NCI-H2107 treated with DMSO at 0.1 percent for 48 hours (cell line): ENCODE measurements at regions not wholly inside any gene's neighbourhood (a gene's known extent, or its start where the extent isn't known, plus 50 kb on each side); places are given as distances from the start of the nearest gene placed in this dataset.
"Not testable (repeated sequence)": the region's sequence is repeated elsewhere in the genome, so short reads cannot be mapped to it uniquely, and the experiment has no call there.

Source experiments
- DNase-seq: peaks from one replicate; lab custom pipeline; 2025; ENCODE audit not compliant: unreplicated experiment; lab: John Stamatoyannopoulos, UW

DNA sequence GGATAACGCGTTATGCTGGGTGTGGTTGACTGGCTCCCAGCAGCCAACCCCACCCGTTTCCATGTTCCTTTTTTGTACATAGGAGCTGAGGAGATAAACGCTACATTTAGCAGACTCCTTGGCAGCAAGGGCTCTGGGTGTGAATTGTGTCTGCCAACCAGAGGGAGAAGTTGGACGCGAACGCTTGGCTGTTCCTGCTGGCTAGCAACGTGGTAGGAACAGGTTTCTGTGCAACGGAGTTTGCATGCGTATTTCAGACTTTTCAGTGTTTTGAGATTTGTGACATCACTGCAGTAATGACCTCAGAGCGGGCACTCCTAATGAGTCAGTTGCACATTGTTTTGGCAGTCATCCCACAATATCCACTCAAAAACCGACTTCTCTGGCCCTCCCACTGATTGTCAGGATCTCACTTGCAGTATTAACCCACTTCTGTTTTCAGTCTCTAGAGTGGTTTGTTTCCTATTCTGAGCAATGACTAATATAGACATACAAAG lies 98.7 kb upstream of the RGS1 start:
- DNase-seq, result peak; percentile 44

DNA sequence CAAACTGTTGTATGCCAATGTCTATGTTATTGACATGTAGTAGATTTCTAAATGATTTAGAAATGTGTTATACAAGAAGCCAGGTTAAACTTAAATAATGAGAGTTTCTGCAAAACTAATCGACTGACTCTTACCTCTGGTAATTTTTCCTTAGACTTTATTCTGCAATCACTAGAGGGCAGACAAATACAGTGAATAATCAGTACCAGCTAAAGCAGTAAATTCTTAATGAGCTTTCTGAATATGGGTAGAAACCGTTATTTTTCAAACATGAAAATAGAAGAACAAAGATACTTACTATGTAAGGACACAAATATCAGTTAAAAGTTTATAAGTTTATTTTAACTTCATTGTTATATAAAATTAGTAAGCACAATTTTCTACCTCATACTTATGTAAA lies 97.9 kb upstream of the RGS1 start:
- DNase-seq, result peak; percentile 16

DNA sequence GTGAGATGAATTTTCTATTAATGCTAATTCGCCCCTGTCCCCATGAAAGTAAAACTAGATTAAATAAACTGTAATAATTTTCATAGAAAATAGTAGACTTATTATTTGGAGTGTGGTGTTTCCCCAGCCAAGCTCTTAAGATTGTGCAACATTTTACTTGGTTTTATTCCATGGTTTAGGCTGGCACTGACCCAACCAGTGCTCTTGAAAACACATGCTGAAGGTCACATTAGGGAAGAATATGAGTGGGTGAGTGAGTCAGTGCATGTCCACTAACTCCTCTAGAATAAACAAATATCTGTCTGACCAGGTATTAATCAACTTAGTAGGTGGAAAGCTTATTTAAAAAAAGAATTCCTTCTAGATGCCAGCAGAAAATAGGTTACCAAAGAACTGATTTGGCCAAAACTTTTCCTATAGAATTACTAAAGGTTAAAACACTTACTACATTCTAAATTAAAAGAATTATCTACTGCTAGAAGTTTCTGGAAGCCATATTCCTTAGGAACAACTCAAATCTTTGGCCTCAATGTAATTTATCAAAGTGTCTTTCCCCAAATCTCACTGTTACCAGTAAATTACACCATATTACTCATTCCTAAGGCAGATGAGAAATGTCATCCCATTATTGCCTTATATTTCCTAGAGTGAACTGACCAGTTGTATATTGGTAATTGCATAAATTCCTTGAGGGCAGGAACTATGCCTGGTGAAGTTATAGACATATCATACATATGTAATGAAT lies 89.7 kb upstream of the RGS1 start:
- no peak for DNase-seq

DNA sequence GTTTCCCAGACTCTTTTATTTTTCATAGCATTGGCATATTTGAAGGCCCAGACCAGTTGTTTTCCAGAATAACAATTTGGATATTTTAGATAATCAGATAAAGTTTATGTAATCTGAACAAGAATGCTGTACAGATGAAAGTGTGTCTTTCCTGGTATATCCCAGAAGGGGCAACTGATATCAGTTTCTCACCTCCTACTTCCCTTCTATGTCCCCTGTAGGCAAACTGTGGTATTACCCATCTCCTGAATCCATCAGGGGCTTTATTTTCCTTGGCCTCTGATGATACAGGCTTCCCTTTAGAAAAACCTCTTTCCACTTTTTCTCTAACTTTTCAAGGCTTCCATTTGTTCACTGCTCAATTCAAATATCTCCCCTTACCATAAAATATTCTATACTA lies 87.5 kb upstream of the RGS1 start:
- no peak for DNase-seq

DNA sequence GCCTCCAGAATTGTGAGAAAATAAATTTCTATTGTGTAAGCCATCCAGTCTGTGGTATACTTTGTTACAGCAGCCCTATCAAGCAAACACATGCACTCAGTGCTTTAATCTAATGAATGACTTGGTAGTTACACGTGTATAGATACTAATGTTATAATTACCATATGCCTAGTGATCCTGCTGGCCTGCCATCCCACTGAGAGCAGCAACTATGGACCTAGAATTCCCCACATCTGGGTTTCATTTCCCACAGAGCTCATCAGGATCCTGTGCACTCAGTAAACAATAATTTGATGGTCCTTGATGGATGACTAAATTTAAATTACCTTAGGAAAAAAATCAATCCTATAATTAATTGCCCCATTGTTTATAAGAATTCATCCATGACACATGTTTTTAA lies 86.5 kb upstream of the RGS1 start:
- no peak for DNase-seq

DNA sequence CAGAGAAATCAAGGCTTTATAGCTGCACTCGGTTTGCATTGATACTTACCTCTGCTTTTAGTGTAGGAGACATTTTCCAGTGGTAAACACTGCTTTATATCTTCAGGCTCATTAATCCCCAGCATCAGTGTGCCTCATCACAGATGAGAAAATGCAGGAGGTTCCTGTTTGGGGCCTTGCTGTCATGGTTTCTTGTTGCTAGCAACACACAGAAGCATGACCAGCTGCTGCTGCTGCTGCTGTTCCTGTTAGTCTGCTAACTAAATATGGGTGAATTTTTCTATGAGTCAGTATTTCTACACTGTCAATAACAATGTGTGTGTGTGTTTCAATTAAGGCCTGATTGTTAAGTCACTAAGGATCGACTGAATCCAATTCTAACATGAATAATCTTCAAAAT lies 85.8 kb upstream of the RGS1 start:
- DNase-seq, result peak; percentile 13

DNA sequence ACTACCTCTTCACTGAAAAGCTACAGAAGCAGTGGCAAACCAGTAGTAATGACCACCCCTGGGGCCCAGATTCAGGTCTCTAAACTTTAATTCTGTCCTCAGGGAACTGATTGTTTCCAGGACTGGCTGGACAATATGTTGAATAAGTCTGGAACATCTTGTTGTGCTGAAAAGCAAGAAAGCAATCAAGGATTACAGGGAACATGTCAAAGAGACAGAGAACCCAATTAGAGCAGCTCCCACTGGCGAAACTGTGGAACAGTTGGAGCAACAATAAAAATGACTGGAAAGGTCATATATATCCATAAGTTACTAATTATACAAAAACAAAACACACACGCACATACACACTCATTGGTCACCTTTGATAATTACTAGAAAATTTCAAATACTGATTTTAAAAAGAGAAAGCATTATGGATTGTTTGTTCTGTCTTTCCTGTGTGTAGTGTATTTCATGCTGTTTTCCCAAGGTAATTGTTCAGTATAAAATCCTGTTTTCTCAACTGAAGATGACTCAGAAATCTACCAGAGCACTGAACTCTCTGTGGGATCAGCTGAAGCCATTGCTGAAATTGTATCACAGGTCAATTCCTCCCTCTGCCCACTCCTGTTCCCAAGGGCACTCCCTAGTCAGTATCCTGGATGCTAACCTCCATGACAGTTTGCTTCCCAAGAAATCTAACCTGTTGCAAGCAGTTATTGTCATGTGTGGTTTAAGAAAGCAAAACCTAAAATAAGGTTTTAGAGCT lies 83.6 kb upstream of the RGS1 start:
- no peak for DNase-seq

DNA sequence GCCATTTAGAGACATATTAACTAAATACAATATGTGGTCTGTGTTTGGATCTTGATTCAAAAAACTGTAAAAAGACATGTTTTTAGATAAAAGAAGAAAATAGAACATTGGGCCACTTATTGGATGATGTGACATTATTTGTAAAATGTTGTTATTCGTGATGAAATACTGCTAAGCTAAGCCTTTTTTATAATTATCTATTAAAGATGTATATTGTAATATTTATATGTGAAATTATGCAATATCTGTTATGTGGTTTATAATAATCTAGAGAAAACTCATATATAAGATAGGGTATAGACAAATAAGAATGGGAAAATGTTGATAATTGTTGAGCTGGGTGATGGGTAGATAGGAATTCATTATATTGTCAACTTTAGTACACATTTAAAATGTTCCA lies 82.0 kb upstream of the RGS1 start:
- no peak for DNase-seq

DNA sequence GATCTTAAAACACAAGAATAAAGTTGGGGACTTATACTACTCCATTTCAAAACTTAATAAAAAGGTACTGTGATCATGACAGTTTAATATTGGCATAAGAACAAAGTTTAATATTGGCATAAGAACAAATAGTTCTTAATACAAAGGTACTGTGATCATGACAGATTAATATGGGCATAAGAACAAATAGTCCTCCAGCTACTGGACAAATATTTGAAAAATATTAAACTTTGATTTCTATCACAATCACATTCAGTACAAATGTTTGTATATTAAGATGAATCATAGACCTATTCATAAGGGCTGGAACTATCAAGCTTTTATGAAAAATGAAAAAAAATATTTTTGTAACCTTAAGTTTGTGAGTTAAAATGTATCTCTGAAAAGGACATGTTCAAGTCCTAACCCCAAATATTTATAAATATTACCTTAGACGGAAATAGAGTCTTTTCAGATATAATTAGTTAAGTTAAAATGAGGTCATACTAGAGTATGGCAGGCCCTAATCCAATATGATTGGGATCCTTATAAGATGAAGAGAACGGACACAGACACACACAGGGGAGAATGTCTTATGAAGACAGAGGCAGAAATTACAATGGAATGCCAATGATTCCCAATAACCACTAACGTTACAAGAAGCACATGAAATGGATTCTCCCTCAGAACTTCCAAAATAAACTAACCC lies 79.1 kb upstream of the RGS1 start:
- DNase-seq, result no peak

DNA sequence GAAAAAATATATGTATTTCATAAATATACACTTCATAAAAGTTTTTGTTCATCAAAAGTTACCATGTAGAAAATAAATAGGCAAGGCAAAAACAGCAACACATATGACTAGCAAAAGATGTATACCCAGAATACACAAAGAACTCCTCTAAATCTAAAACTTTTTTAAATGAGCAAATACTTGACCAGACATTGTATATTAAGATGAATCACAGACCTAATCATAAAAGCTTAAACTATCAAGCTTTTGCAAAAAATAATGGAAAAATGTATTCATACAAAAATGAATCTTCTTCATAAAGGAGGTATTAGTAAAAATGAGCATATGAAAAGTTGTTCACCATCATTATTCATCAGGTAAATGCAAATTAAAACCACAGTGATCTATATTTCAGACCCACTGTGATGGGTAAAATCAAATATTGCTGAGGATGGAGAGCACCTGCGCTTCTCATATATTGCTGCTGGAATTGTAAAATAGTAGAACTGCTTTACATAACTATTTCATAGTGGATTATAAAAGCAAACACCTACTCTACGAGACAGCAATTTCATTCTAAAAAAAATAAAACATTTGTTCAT lies 78.3 kb upstream of the RGS1 start:
- DNase-seq, result no peak

DNA sequence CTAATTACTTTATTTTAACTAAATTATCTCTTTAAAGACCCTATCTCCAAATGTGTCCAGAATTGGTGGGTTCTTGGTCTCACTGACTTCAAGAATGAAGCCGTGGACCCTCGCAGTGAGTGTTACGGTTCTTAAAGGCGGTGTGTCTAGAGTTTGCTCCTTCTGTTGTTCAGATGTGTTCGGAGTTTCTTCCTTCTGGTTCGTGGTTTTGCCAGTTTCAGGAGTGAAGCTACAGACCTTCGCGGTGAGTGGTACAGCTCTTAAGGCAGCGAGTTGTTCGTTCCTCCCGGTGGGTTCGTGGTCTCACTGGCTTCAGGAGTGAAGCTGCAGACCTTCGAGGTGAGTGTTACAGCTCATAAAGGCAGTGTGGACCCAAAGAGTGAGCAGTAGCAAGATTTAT lies 77.5 kb upstream of the RGS1 start:
- not testable (repeated sequence) for DNase-seq

DNA sequence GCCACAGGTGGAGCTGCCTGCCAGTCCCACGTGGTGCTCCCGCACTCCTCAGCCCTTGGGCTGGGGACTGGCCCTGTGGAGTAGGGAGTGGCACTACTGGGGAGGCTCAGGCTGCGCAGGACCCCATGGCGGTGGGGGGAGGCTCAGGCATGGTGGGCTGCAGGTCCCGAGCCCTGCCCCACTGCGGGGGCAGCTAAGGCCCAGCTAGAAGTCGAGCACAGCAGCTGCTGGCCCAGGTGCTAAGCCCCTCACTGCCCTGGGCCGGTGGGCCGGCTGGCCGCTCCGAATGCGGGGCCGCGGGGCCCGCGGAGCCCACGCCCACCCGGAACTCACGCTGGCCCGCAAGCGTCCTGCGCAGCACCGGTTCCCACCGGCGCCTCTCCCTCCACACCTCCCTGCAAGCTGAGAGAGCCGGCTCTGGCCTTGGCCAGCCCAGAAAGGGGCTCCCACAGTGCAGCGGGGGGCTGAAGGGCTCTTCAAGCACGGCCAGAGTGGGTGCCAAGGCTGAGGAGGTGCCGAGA lies 76.5 kb upstream of the RGS1 start:
- DNase-seq, result not testable (repeated sequence)

DNA sequence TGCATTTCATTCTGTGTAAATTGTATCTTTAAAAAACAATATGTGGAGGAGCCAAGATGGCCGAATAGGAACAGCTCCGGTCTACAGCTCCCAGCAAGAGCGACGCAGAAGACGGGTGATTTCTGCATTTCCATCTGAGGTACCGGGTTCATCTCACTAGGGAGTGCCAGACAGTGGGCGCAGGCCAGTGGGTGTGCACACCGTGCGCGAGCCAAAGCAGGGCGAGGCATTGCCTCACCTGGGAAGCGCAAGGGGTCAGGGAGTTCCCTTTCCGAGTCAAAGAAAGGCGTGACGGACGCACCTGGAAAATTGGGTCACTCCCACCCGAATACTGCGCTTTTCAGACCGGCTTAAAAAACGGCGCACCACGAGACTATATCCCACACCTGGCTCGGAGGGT lies 75.0 kb upstream of the RGS1 start:
- not testable (repeated sequence) for DNase-seq

DNA sequence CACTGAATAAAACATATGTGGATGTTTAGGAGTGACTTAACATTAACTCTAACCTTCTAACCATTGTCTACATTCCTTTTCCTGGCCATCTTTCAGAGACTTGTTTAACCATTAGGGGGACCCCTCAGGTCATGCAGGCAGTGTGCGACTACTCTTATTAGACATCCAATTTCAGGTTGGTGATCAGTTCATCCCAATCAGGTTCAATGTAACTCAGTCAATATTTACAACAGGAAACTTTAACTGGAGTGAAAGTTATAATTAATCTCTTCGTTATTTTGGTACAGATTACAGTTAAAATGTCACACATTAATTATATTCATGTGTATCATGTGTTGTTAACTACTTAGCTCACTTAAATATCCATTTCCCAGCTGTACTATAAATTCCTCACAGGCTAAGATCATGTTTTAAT lies 68.8 kb upstream of the RGS1 start:
- no peak for DNase-seq

DNA sequence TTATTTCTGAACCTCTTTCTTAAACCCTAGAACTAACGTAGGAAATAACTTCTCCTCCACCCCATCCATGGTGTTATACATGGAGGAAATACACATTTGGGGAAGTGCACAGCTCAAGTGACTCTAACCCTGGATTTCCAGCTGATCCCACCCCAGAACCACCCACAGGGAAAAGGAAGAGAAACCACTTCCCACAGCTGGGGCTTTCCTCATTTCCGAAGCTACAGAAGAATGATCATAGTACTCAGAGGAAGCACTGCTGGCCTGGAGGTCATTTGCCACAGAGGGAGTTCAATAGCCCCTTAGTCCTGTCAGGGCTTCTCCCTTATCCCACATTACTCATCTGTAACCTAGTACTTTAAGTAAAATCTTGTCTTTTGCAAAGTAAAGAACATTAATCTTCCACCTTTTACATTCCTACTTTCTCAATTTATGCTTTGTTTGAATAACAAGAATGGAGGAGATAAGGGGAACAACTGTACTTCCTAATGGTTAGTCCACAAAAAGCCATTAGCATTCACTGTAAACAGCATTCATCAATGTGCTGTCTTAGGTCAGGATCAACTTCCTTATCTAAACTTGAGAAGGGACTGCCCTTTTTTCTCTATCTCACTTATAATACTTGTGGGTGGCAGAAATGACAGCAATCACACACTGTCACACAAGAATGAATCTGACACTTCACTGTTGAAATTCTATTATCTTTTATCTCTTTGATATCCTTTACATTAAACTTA lies 63.0 kb upstream of the RGS1 start:
- DNase-seq, result no peak

DNA sequence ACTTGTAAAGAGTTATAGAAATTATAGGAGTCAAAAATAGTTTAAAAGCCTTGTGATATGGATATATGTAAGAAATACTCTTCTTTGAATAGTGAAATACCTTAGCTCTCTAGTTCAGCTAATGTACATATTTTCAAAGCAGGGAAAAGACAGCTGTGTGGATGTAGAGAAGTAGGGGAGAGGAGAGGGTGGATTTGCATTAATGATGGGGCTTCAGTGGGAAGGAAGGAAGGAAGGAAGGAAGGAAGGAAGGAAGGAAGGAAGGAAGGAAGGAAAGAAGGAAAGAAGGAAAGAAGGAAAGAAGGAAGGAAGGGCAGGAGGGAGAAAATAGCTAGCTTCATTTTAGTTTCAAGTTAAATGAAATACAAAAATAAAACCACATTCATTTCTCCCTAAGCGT lies 62.4 kb upstream of the RGS1 start:
- no peak for DNase-seq

DNA sequence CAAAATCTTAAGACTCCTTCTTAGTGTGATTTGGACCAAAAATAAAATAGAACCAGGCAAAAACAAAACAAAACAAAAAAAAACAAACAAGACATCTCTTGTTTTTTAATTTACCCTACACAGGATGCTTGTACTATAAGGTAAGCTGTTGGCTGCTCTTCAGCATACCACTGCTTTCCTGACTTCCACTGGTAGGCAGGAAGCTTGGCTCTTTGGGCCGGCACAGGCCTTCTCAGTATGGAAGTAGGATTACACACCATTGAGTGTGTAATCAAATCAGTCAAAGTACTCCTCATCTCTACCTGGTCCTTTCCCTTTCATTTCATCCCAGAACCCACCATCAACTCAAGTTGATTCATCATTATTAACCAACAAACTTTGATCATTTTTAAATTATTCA lies 61.9 kb upstream of the RGS1 start:
- no peak for DNase-seq

DNA sequence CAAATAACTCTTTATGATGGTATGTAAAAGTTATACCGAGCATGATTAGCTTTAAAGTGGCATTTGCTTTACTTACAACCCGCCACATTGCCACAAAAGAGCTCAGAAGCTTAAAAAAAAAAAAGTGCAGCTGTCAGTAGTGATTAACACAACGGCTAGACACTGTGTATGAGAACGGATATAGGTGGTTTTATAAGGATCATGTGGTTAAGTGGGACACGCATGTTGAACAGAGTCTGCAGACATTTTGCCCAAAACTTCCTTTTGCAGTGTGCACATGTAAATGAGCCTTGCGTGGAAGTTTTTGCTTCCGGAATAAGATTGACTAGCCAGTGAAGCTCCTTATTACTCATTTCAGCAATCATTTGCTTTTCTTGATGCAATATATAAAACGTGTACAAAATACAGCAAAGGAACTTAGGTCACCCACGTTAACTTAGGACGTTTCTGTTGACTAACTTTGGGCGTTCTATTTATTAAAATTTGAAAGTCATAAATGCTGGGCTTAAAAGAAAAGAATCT lies 58.7 kb upstream of the RGS1 start:
- DNase-seq, result no peak

DNA sequence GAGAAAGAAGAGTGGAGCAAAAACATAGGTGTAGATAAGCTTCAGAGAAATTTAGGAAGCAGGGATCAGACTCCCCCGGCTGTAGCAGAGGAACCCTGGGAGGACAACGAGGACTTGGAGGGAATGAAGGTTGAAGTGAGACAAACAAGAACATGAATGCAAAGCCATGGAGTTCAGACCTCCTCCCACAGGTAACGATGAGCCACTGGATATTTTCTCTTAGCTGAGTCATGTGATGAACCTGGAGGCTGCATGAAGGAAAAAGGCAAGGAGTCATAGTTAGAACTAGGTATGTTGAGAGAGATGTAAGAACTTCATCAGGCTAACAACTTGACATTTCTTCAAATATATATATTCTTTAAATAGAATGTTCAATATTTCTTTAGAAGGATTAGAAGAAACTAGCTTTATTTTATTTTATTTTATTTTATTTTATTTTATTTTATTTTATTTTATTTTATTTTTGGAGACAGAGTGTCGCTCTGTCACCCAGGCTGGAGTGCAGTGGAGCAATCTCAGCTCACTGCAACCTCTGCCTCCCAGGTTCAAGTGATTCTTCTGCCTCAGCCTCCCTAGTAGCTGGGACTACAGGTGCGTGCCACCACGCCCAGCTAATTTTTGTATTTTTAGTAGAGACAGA lies 57.7 kb upstream of the RGS1 start:
- not testable (repeated sequence) for DNase-seq

DNA sequence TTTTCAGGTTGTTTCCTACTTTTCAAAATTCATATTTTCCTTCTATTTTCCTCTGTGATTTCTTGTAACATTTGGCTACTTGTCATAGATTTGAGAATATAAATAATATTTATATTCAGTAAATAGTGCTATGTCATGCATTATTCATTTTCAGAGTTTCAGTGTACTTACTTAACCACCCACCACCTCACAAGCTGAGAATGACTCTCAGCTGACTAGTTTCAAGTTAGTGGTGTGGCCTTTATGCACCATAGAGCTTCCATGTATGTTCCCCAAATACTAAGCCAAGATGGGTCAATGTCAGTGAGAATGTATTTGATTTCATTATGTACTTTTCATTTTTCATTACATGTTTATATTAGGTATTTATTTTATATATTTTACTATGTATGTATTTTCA lies 56.9 kb upstream of the RGS1 start:
- DNase-seq, result no peak
